Neutrophil (primary cell): ENCODE measurements at regions not wholly inside any gene's neighbourhood (a gene's known extent, or its start where the extent isn't known, plus 50 kb on each side); places are given as distances from the start of the nearest gene placed in this dataset.

ENCODE experiments used
- H3K27ac ChIP-seq: fragments of 200-600 bp; sonication (generic); 2 replicates; pipeline ENCODE4 v1.5.1; 2016; ENCODE audit warnings: mild to moderate bottlenecking, moderate library complexity
- H3K27me3 ChIP-seq: fragments of 200-600 bp; sonication (generic); 2 replicates; pipeline ENCODE4 v1.6.0; 2016; ENCODE audit warnings: mild to moderate bottlenecking
- H3K36me3 ChIP-seq: fragments of 200-600 bp; sonication (generic); 2 replicates; pipeline ENCODE4 v1.5.1; 2017
- H3K4me1 ChIP-seq, 2 experiments: fragments of 200-600 bp in 1 of 2; sonication (generic) in 1 of 2; 1 replicate in 1 of 2; 2 replicates in 1 of 2; pipeline versions ENCODE4 v1.5.1 to v1.6.1; 2013 to 2016; ENCODE audit warnings: low read depth in 1 of 2, low read length in 1 of 2, mild to moderate bottlenecking in 1 of 2, moderate library complexity in 1 of 2; ENCODE audit not compliant: control insufficient read depth in 1 of 2, insufficient read depth in 1 of 2
- H3K4me3 ChIP-seq, 2 experiments: fragments of 200-600 bp in 1 of 2; sonication (generic) in 1 of 2; 1 replicate in 1 of 2; 2 replicates in 1 of 2; pipeline ENCODE4 v1.5.1; 2013 to 2016; ENCODE audit warnings: low read depth in 1 of 2, low read length in 1 of 2, mild to moderate bottlenecking in 1 of 2, moderate library complexity in 1 of 2
- H3K9me3 ChIP-seq: fragments of 200-600 bp; sonication (generic); 2 replicates; pipeline ENCODE4 v1.5.1; 2016
- TF ChIP-seq, protein P1 (sequence below): fragments of 200-600 bp; sonication (generic); IDR thresholded peaks from 2 replicates; pipeline ENCODE4 v1.5.1; 2016; ENCODE audit warnings: antibody characterized with exemption

DNA sequence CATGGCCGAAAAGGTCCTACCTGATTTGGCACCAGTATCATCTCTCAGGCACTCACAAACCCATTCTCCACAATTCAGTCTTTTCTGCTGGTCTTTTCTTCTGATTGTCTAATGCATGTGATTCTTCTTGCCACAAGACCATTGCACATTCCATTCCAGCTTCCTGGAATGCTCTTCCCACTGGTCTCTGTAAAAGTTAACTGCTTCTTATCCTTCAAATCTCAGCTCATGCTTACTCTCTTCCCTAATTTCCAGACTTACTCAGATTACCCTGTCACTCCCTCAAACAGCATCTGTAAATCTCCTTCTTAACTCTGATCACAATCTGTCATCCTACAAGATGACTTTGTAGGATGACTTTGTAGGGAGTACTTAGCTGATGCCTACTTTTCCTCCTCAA, 320.2 kb downstream of the MAP2K6 start:
- no peak overlapping the region for H3K27ac ChIP-seq
- no peaks in the 10 kb centered on the region for H3K9me3 ChIP-seq
- H3K27me3 ChIP-seq = no peaks in the 10 kb centered on the region
- H3K36me3 ChIP-seq = no peaks in the 10 kb centered on the region
- TF ChIP-seq, protein P1, sequence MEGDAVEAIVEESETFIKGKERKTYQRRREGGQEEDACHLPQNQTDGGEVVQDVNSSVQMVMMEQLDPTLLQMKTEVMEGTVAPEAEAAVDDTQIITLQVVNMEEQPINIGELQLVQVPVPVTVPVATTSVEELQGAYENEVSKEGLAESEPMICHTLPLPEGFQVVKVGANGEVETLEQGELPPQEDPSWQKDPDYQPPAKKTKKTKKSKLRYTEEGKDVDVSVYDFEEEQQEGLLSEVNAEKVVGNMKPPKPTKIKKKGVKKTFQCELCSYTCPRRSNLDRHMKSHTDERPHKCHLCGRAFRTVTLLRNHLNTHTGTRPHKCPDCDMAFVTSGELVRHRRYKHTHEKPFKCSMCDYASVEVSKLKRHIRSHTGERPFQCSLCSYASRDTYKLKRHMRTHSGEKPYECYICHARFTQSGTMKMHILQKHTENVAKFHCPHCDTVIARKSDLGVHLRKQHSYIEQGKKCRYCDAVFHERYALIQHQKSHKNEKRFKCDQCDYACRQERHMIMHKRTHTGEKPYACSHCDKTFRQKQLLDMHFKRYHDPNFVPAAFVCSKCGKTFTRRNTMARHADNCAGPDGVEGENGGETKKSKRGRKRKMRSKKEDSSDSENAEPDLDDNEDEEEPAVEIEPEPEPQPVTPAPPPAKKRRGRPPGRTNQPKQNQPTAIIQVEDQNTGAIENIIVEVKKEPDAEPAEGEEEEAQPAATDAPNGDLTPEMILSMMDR = no peak
- no peak overlapping the region for H3K4me3 ChIP-seq
- H3K4me1 ChIP-seq = no peaks in the 10 kb centered on the region

DNA sequence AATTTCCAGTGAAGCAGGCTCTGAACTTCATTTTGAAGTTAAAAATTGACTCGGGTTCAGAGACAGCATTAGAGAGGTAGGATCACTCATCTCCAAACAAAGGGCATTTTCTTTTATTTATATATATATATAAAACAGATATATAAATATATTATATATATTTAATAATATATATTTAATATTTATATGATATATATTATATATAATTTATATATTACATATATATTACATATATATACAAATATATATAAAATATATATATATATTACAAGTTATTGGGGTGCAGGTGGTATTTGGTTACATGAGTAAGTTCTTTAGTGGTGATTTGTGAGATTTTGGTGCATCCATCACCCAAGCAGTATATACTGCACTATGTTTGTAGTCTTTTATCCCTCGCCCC, 320.8 kb downstream of the MAP2K6 start:
- Histone ChIP-seq H3K36me3 (no peaks in the 10 kb centered on the region), H3K9me3 (no peaks in the 10 kb centered on the region), H3K4me1 (no peaks in the 10 kb centered on the region), H3K27ac (no peak overlapping the region), H3K4me3 (no peak overlapping the region), H3K27me3 (no peaks in the 10 kb centered on the region)
- TF ChIP-seq, protein P1 = no peak

DNA sequence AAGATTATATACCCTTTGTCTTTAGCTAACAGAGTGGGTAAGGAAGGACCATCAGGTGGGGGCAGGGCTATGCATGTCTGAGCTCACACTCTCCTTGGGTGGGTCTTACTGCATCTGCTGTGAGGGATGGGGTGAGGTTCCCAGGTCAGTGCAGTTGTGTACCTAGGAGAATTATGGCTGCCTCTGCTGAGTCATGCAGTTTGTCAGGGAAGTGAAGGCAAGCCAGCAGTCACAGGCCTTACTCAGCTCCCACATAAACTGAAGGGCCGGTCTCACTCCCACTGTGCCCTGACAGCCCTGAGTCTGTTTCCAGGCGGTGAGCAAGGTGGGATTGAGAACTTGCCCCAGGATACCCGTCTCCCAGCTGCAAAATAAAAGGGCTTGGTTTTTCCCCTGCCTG, 328.6 kb downstream of the MAP2K6 start:
- TF ChIP-seq, protein P1 = no peak
- H3K36me3 ChIP-seq = no peaks in the 10 kb centered on the region
- H3K9me3 ChIP-seq = no peaks in the 10 kb centered on the region
- H3K4me3 ChIP-seq = no peak overlapping the region
- no peaks in the 10 kb centered on the region for H3K27me3 ChIP-seq
- H3K4me1 ChIP-seq = no peaks in the 10 kb centered on the region
- H3K27ac ChIP-seq = no peak overlapping the region

DNA sequence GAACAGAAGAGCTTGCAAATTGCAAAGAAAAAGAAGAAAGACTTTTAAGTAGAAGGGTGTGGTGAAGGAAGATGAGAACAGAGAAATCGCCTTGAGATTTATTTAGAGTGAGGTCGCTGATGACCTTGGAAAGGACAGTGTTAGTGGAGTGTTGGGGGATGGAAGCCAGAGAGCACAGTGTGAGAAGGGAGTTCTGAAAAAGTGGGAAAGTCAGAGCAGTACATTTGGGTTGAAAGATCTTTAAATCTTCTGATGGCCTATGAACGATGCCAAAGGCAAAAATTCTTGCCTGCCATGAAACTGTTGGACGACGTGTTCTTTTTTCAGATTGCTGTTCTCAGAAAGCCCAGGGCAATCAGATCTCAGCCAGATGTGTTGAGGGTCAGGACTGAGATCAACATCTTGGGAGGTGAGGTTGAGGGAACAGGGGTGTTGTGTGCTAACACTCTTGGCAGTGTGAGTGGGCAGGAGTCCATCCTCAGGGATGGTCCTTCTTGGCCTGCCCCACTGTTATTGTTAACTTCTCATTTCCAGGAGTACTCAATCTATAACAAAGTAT, 330.1 kb downstream of the MAP2K6 start:
- no peak overlapping the region for H3K4me3 ChIP-seq
- H3K4me1 ChIP-seq = no peaks in the 10 kb centered on the region
- no peaks in the 10 kb centered on the region for H3K27me3 ChIP-seq
- no peaks in the 10 kb centered on the region for H3K36me3 ChIP-seq
- no peaks in the 10 kb centered on the region for H3K9me3 ChIP-seq
- TF ChIP-seq, protein P1 = no peak
- H3K27ac ChIP-seq = no peak overlapping the region

DNA sequence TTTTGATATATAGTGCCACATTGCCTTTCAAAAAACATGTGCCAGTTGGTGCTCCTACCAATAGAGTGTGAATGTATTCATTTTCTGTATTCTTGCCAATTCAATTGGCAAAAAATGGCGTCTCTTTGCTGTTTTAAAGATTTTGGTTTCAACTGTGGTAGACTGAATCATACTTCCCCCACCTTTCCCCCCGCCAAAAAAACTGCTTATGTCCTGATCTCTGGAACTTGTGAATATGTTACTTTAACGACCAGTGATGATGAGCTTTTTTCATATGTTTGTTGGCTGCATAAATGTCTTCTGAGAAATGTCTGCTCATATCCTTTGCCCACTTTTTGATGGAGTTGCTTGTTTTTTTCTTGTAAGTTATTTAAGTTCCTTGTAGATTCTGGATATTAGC, 325.1 kb upstream of the KCNJ16 start:
- no peak overlapping the region for H3K4me3 ChIP-seq
- H3K27ac ChIP-seq = no peak overlapping the region
- H3K27me3 ChIP-seq = no peaks in the 10 kb centered on the region
- no peaks in the 10 kb centered on the region for H3K4me1 ChIP-seq
- H3K36me3 ChIP-seq = no peaks in the 10 kb centered on the region
- no peaks in the 10 kb centered on the region for H3K9me3 ChIP-seq
- TF ChIP-seq, protein P1 = no peak
